ENCODE measurements at regions not wholly inside any gene's neighbourhood (a gene's known extent, or its start where the extent isn't known, plus 50 kb on each side); places are given as distances from the start of the nearest gene placed in this dataset.
"Not testable (repeated sequence)": the region's sequence is repeated elsewhere in the genome, so short reads cannot be mapped to it uniquely, and the experiment has no call there.

GRCh38 chr1:70718086-70718630 lies 307.1 kb downstream of the CTH start:
- H3K4me3 ChIP-seq (ENCODE audit: low read depth, low read length): no peak overlapping the region
- H3K36me3 ChIP-seq: no peaks in the 10 kb centered on the region
- no peaks in the 10 kb centered on the region for H3K4me1 ChIP-seq
- TF ChIP-seq, protein P1, sequence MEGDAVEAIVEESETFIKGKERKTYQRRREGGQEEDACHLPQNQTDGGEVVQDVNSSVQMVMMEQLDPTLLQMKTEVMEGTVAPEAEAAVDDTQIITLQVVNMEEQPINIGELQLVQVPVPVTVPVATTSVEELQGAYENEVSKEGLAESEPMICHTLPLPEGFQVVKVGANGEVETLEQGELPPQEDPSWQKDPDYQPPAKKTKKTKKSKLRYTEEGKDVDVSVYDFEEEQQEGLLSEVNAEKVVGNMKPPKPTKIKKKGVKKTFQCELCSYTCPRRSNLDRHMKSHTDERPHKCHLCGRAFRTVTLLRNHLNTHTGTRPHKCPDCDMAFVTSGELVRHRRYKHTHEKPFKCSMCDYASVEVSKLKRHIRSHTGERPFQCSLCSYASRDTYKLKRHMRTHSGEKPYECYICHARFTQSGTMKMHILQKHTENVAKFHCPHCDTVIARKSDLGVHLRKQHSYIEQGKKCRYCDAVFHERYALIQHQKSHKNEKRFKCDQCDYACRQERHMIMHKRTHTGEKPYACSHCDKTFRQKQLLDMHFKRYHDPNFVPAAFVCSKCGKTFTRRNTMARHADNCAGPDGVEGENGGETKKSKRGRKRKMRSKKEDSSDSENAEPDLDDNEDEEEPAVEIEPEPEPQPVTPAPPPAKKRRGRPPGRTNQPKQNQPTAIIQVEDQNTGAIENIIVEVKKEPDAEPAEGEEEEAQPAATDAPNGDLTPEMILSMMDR (IDR thresholded peaks at IDR 0.05; ENCODE audit: low read depth, low read length): no peak
- H3K27me3 ChIP-seq: no peaks in the 10 kb centered on the region
- no peak for DNase-seq
- H3K9me3 ChIP-seq: no peaks in the 10 kb centered on the region

DNA sequence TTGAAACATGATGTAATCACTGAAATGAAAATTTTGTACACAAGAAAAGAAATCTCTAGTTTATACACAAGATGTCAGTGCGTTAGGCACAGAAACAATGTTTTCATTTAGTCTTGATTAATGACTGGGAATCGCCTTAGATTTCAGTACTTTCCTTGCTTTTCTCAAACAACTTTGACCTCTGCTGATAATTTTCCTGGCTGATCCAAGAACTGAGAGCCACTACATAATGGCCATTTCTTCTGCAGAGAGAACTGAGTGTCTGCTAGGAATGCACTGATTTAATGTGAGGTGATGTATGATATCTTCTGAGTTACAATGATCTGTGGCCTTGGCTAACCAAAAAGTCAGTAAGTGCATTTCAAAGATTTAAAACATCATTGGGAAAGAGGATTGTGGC lies 308.1 kb downstream of the CTH start:
- TF ChIP-seq, protein P1 (IDR thresholded peaks at IDR 0.05; ENCODE audit: low read depth, low read length): no peak
- no peaks in the 10 kb centered on the region for H3K4me1 ChIP-seq
- H3K36me3 ChIP-seq: no peaks in the 10 kb centered on the region
- no peak overlapping the region for H3K4me3 ChIP-seq (ENCODE audit: low read depth, low read length)
- DNase-seq: no peak
- H3K9me3 ChIP-seq: no peaks in the 10 kb centered on the region
- H3K27me3 ChIP-seq: no peaks in the 10 kb centered on the region

DNA sequence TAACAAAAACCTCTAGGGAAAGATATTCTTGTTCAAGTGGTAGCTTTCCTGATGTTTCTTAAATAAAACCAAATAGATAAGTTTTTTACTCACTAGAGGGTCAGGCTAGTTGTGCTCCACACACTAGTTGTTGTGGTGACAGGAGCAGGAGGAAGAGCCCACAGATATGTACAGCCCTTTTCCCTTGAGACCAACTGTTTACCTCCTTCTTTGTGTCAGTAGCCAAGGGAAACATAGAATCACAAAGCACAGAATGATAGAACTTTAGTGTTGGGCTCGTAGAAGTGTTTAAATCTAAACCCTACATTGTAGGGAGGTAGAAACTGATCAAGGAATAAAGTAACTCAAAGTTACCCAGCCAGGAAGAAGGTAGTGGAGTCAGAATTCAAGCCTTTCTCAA lies 309.0 kb downstream of the CTH start:
- Histone ChIP-seq H3K36me3 (no peaks in the 10 kb centered on the region), H3K4me1 (no peaks in the 10 kb centered on the region), H3K9me3 (no peaks in the 10 kb centered on the region), H3K27me3 (no peaks in the 10 kb centered on the region), H3K4me3 (ENCODE audit: low read depth, low read length) (no peak overlapping the region)
- TF ChIP-seq, protein P1 (IDR thresholded peaks at IDR 0.05; ENCODE audit: low read depth, low read length): no peak
- no peak for DNase-seq

GRCh38 chr1:70720521-70720920 lies 309.5 kb downstream of the CTH start:
- Histone ChIP-seq H3K4me3 (ENCODE audit: low read depth, low read length) (no peak overlapping the region), H3K36me3 (no peaks in the 10 kb centered on the region), H3K9me3 (no peaks in the 10 kb centered on the region), H3K27me3 (no peaks in the 10 kb centered on the region), H3K4me1 (no peaks in the 10 kb centered on the region)
- no peak for DNase-seq
- TF ChIP-seq, protein P1 (IDR thresholded peaks at IDR 0.05; ENCODE audit: low read depth, low read length): no peak

DNA sequence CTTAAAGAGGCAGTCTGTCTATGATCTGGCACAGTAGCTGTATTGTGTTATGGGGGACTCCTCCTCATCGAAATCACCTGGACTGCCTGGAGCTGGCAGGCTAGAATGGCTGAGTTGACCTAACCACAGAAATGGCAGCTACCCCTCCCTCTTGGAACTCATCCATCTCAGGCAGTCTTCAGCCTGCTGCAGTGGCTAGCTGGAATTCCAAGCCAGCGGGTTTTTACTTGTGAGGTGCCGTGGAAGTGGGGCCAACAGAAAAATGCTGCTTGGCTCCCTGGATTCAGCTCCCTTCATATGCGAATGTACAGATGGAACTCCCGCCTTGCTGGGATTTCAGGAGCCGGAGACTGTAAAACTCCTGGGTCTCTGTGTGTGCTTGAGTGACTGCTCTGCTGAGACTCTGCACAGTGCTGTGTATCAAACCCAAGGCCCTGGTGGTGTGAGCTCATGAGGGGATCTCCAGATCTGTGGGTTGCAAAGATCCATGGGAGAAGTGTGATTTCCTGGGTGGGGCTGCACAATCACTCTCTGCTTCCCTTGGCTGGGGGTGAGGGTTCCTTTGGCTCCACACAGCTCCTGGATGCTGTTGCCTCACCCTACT lies 316.9 kb downstream of the CTH start:
- no peak for DNase-seq
- Histone ChIP-seq H3K4me1 (no peaks in the 10 kb centered on the region), H3K4me3 (ENCODE audit: low read depth, low read length) (no peak overlapping the region), H3K27me3 (no peaks in the 10 kb centered on the region), H3K9me3 (no peaks in the 10 kb centered on the region), H3K36me3 (no peaks in the 10 kb centered on the region)
- TF ChIP-seq, protein P1 (IDR thresholded peaks at IDR 0.05; ENCODE audit: low read depth, low read length): no peak

DNA sequence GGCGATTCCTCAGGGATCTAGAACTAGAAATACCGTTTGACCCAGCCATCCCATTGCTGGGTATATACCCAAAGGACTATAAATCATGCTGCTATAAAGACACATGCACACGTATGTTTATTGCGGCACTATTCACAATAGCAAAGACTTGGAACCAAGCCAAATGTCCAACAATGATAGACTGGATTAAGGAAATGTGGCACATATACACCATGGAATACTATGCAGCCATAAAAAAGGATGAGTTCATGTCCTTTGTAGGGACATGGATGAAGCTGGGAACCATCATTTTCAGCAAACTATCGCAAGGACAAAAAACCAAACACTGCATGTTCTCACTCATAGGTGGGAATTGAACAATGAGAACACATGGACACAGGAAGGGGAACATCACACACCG lies 311.1 kb downstream of the PTGER3 start:
- not testable (repeated sequence) for H3K9me3 ChIP-seq; H3K36me3 ChIP-seq; H3K27me3 ChIP-seq; H3K4me3 ChIP-seq (ENCODE audit: low read depth, low read length); H3K4me1 ChIP-seq; DNase-seq

Measured in BE2C (cell line).